Duodenal mucosa (tissue), 2 donors: ENCODE measurements at regions not wholly inside any gene's neighbourhood (a gene's known extent, or its start where the extent isn't known, plus 50 kb on each side); places are given as distances from the start of the nearest gene placed in this dataset.

Experiments
- H3K27ac ChIP-seq: one replicate; pipeline ENCODE4 v1.7.0; 2013; ENCODE audit warnings: low read depth, low read length
- H3K27me3 ChIP-seq, 2 donors: one replicate each; pipeline ENCODE4 v1.7.0; 2013; ENCODE audit warnings: low read length in 2 of 2, control low read depth in 1 of 2; ENCODE audit not compliant: insufficient read depth in 2 of 2, control insufficient read depth in 1 of 2
- H3K36me3 ChIP-seq, 2 donors: one replicate each; pipeline ENCODE4 v1.7.0; 2013; ENCODE audit warnings: low read length in 2 of 2, control low read depth in 1 of 2; ENCODE audit not compliant: insufficient read depth in 2 of 2, control insufficient read depth in 1 of 2
- H3K4me1 ChIP-seq, 2 donors: one replicate each; pipeline ENCODE4 v1.7.0; 2013; ENCODE audit warnings: low read length in 2 of 2, control low read depth in 1 of 2; ENCODE audit not compliant: insufficient read depth in 2 of 2, control insufficient read depth in 1 of 2
- H3K4me3 ChIP-seq, 2 donors: one replicate each; pipeline ENCODE4 v1.7.0; 2013; ENCODE audit warnings: low read length in 2 of 2, low read depth in 1 of 2
- H3K9ac ChIP-seq, 2 donors: one replicate each; pipeline ENCODE4 v1.7.0; 2013; ENCODE audit warnings: low read length in 2 of 2, low read depth in 1 of 2
- H3K9me3 ChIP-seq, 2 donors: one replicate each; pipeline ENCODE4 v1.7.0; 2013; ENCODE audit warnings: low read length in 2 of 2, control low read depth in 1 of 2; ENCODE audit not compliant: control insufficient read depth in 1 of 2

DNA sequence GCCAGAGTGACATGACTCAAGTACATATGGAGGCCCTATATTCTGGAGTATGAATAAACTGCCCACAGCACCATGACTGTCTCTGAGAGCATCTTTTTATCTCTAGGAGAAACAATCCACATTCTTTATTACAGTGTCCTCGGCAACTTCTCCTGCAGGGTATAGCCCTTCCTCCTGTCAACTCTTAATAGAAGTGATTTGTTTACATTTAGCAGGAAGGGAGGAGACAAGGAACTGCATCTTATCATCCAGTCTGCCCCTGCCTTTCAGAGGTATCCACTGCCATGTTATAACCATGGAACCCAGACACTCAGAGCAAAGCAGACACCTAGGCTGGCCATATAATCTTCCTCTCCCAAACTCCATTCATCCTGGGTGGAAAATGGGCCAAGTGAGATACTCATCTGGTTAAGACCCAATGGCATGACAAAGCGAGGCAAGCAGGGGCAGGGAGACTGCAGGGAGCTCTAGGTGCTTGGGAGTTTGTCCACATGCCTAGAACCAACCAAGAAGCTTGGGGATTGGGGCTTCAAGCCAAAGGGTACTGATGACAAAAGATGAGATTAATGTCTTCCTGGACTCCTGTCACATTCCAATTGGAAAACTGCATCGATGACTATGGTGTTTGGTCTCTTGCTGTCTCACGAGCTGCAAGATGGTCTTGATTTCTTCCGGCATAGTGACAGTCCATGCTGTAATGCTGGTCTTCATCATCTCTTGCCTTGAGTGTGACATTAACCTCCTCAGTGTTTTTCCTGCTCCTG lies 620.5 kb upstream of the KLF4 start:
- Histone ChIP-seq H3K36me3 (no peaks in the 10 kb centered on the region), H3K9me3 (no peaks in the 10 kb centered on the region), H3K27ac (no peak overlapping the region), H3K4me3 (no peak overlapping the region), H3K9ac (no peak overlapping the region), H3K4me1 (no peaks in the 10 kb centered on the region), H3K27me3 (no peaks in the 10 kb centered on the region)

DNA sequence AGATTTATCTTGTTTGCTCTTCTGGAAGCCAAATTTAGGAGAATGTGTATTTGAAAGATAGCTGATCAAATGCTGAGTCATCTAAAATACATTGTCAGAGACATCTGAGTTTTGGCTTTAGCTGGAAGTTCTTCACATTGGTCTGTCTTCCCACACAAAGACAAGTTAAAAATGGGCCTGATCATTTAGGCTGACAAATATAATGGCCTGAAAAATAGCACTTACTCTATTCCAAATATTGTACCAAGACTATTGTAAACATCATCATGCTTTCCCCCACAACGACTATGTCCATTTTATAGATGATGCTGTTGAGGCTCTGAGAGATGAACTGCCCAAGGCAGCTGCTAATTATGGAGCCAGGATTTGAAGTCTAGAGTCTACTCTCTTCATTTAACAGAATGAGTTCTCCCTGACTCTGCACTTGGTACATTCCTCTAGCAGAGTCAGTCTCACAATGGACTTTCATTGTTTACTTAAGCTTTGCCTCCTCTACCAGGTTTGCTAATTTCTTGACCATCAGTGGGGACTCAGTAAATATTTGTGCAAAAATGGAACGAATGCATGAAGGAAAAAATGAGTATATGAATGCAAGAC lies 619.4 kb upstream of the KLF4 start:
- no peak overlapping the region for H3K27ac ChIP-seq
- no peaks in the 10 kb centered on the region for H3K36me3 ChIP-seq
- no peak overlapping the region for H3K4me3 ChIP-seq
- H3K27me3 ChIP-seq = no peaks in the 10 kb centered on the region
- H3K9ac ChIP-seq = no peak overlapping the region
- no peaks in the 10 kb centered on the region for H3K9me3 ChIP-seq
- no peaks in the 10 kb centered on the region for H3K4me1 ChIP-seq

DNA sequence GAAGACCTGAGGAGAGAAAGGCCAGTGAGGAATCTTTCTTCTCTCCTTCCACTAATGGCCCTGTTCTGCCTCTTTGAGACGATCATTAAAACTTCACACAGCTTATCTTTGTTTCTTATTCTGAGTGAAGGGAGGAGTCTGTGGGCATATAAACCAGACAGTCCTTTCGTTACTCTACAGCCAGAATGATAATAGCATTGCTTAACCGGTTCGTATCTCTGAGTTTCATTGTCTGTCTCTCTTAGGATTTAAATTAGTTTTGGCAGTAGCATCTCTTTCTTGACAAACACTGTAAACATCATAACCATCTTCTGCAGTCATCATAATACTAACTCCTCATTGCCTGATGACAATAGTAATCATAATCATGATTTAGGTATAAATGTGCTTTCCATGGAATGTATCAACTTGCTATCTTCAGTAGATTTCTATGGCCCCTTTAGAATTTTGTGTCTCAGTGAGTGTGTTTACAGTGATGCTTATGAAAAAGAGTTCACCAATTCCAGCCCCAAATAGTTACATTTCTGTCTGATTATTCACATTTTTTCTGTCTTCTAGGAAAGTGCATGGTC lies 618.8 kb upstream of the KLF4 start:
- Histone ChIP-seq H3K9me3 (no peaks in the 10 kb centered on the region), H3K4me1 (no peaks in the 10 kb centered on the region), H3K27me3 (no peaks in the 10 kb centered on the region), H3K9ac (no peak overlapping the region), H3K36me3 (no peaks in the 10 kb centered on the region), H3K27ac (no peak overlapping the region), H3K4me3 (no peak overlapping the region)

GRCh38 chr9:108105885-108106284 lies 616.3 kb upstream of the KLF4 start:
- H3K4me1 ChIP-seq = no peaks in the 10 kb centered on the region
- no peak overlapping the region for H3K4me3 ChIP-seq
- H3K9me3 ChIP-seq = no peaks in the 10 kb centered on the region
- H3K36me3 ChIP-seq = no peaks in the 10 kb centered on the region
- H3K27me3 ChIP-seq = no peaks in the 10 kb centered on the region
- no peak overlapping the region for H3K9ac ChIP-seq
- no peak overlapping the region for H3K27ac ChIP-seq

GRCh38 chr9:108104991-108105390 lies 615.4 kb upstream of the KLF4 start:
- Histone ChIP-seq H3K27ac (no peak overlapping the region), H3K36me3 (no peaks in the 10 kb centered on the region), H3K4me1 (peaks cover 0 to 1% of the 10 kb centered on the region in 2 donors), H3K4me3 (no peak overlapping the region), H3K9ac (no peak overlapping the region), H3K27me3 (no peaks in the 10 kb centered on the region), H3K9me3 (no peaks in the 10 kb centered on the region)

DNA sequence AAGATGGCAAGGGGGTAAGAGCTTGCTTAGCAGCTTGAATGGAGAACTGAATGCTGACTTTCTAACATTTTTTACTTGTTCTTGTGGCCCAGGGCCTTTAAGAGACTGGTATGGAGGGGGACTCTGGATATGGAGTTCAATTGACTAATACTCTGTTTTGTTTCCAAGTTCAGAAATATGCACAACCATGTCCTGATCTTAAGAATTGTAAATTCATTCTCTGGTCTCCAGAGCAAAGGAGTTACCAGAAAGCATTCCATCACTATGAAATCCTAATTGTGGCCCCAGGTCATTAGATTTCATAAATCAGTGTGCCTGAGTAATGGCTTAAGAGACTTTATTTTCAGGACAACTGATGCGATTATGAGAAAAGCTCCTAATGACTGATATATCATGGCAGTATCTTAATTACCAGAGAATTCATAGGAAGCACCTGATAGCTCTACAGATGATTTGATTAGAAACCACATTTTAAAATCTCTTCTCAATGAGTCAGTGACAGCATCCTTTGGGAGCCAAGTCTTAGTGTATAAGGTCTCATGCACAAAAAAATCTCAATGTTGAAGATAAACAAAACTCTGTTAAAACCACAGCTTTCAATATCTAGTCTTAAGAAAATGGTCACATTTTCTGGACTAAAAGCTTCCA lies 613.6 kb upstream of the KLF4 start:
- H3K27ac ChIP-seq = no peak overlapping the region
- no peak overlapping the region for H3K9ac ChIP-seq
- no peaks in the 10 kb centered on the region for H3K36me3 ChIP-seq
- no peaks in the 10 kb centered on the region for H3K9me3 ChIP-seq
- H3K27me3 ChIP-seq = no peaks in the 10 kb centered on the region
- peaks cover 0 to 4% of the 10 kb centered on the region in 2 donors for H3K4me1 ChIP-seq
- no peak overlapping the region for H3K4me3 ChIP-seq

DNA sequence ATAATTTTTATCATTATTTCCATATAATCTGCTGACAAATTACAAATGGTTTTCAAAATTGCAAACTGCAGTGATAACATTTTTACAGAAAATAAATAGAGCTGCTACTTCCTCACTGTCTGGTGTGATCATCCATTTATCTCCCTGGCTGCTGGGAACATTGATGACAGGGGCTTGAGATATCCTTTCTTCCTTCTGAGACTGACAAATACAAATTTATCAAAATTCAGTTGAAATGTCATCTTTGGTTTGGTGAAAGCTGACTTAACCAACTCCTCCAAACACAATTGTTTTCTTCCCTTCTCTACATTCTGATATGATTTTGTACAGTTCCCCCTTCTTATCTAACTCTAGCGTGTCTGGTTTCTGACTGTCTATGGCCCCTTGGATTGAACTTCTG lies 611.8 kb upstream of the KLF4 start:
- Histone ChIP-seq H3K27ac (no peak overlapping the region), H3K27me3 (no peaks in the 10 kb centered on the region), H3K4me3 (no peak overlapping the region), H3K9me3 (no peaks in the 10 kb centered on the region), H3K4me1 (peaks cover 0 to 4% of the 10 kb centered on the region in 2 donors), H3K9ac (no peak overlapping the region), H3K36me3 (no peaks in the 10 kb centered on the region)

- no peaks in the 10 kb centered on the region for H3K9me3 ChIP-seq
- no peak overlapping the region for H3K4me3 ChIP-seq
- H3K4me1 ChIP-seq = peaks cover 0 to 4% of the 10 kb centered on the region in 2 donors
- no peaks in the 10 kb centered on the region for H3K36me3 ChIP-seq
- no peaks in the 10 kb centered on the region for H3K27me3 ChIP-seq
- no peak overlapping the region for H3K27ac ChIP-seq
- H3K9ac ChIP-seq = no peak overlapping the region
Measured at GRCh38 chr9:108100571-108100970, 611.0 kb upstream of the KLF4 start.

GRCh38 chr9:108099854-108100253 lies 610.3 kb upstream of the KLF4 start:
- peaks cover 0 to 9% of the 10 kb centered on the region in 2 donors for H3K4me1 ChIP-seq
- H3K36me3 ChIP-seq = no peaks in the 10 kb centered on the region
- H3K9me3 ChIP-seq = no peaks in the 10 kb centered on the region
- no peak overlapping the region for H3K4me3 ChIP-seq
- H3K27ac ChIP-seq = no peak overlapping the region
- H3K9ac ChIP-seq = no peak overlapping the region
- no peaks in the 10 kb centered on the region for H3K27me3 ChIP-seq

GRCh38 chr9:108095496-108095895 lies 605.9 kb upstream of the KLF4 start:
- Histone ChIP-seq H3K9ac (no peak overlapping the region), H3K4me3 (no peak overlapping the region), H3K27me3 (no peaks in the 10 kb centered on the region), H3K4me1 (peaks cover 0 to 15% of the 10 kb centered on the region in 2 donors), H3K36me3 (no peaks in the 10 kb centered on the region), H3K27ac (no peak overlapping the region), H3K9me3 (no peaks in the 10 kb centered on the region)
